ENCODE measurements at regions not wholly inside any gene's neighbourhood (a gene's known extent, or its start where the extent isn't known, plus 50 kb on each side); places are given as distances from the start of the nearest gene placed in this dataset.
"Not testable (repeated sequence)": the region's sequence is repeated elsewhere in the genome, so short reads cannot be mapped to it uniquely, and the experiment has no call there.

GRCh38 chr13:38086721-38087120, 217.1 kb upstream of the TRPC4 start:
- H3K9ac ChIP-seq (ENCODE audit: low read depth in 1 of 2, low read length in 2 of 2) = no peak overlapping the region
- H3K27ac ChIP-seq (ENCODE audit: low read depth in 2 of 2, low read length in 2 of 2) = no peak overlapping the region
- H3K27me3 ChIP-seq (ENCODE audit: control insufficient read depth in 2 of 2, insufficient read depth in 2 of 2, low read length in 2 of 2) = no peaks in the 10 kb centered on the region
- no peaks in the 10 kb centered on the region for H3K9me3 ChIP-seq (ENCODE audit: control insufficient read depth in 2 of 2, low read length in 2 of 2)
- H3K4me3 ChIP-seq (ENCODE audit: low read length in 2 of 2) = no peak overlapping the region
- H3K36me3 ChIP-seq (ENCODE audit: control insufficient read depth in 2 of 2, insufficient read depth in 2 of 2, low read length in 2 of 2) = no peaks in the 10 kb centered on the region
- H3K4me1 ChIP-seq (ENCODE audit: control insufficient read depth in 2 of 2, insufficient read depth in 2 of 2, low read length in 2 of 2) = no peaks in the 10 kb centered on the region

GRCh38 chr13:38086013-38086412, 216.4 kb upstream of the TRPC4 start:
- Histone ChIP-seq H3K36me3 (ENCODE audit: control insufficient read depth in 2 of 2, insufficient read depth in 2 of 2, low read length in 2 of 2) (no peaks in the 10 kb centered on the region), H3K27ac (ENCODE audit: low read depth in 2 of 2, low read length in 2 of 2) (no peak overlapping the region), H3K9ac (ENCODE audit: low read depth in 1 of 2, low read length in 2 of 2) (no peak overlapping the region), H3K4me3 (ENCODE audit: low read length in 2 of 2) (no peak overlapping the region), H3K4me1 (ENCODE audit: control insufficient read depth in 2 of 2, insufficient read depth in 2 of 2, low read length in 2 of 2) (no peaks in the 10 kb centered on the region), H3K27me3 (ENCODE audit: control insufficient read depth in 2 of 2, insufficient read depth in 2 of 2, low read length in 2 of 2) (no peaks in the 10 kb centered on the region), H3K9me3 (ENCODE audit: control insufficient read depth in 2 of 2, low read length in 2 of 2) (no peaks in the 10 kb centered on the region)

- no peaks in the 10 kb centered on the region for H3K27me3 ChIP-seq (ENCODE audit: control insufficient read depth in 2 of 2, insufficient read depth in 2 of 2, low read length in 2 of 2)
- no peak overlapping the region for H3K27ac ChIP-seq (ENCODE audit: low read depth in 2 of 2, low read length in 2 of 2)
- no peak overlapping the region for H3K4me3 ChIP-seq (ENCODE audit: low read length in 2 of 2)
- no peaks in the 10 kb centered on the region for H3K36me3 ChIP-seq (ENCODE audit: control insufficient read depth in 2 of 2, insufficient read depth in 2 of 2, low read length in 2 of 2)
- H3K4me1 ChIP-seq (ENCODE audit: control insufficient read depth in 2 of 2, insufficient read depth in 2 of 2, low read length in 2 of 2) = no peaks in the 10 kb centered on the region
- no peaks in the 10 kb centered on the region for H3K9me3 ChIP-seq (ENCODE audit: control insufficient read depth in 2 of 2, low read length in 2 of 2)
- H3K9ac ChIP-seq (ENCODE audit: low read depth in 1 of 2, low read length in 2 of 2) = no peak overlapping the region
Observed at GRCh38 chr13:38073931-38074330, 204.4 kb upstream of the TRPC4 start.

- no peaks in the 10 kb centered on the region for H3K36me3 ChIP-seq (ENCODE audit: control insufficient read depth in 2 of 2, insufficient read depth in 2 of 2, low read length in 2 of 2)
- no peak overlapping the region for H3K27ac ChIP-seq (ENCODE audit: low read depth in 2 of 2, low read length in 2 of 2)
- no peak overlapping the region for H3K9ac ChIP-seq (ENCODE audit: low read depth in 1 of 2, low read length in 2 of 2)
- no peak overlapping the region for H3K4me3 ChIP-seq (ENCODE audit: low read length in 2 of 2)
- H3K4me1 ChIP-seq (ENCODE audit: control insufficient read depth in 2 of 2, insufficient read depth in 2 of 2, low read length in 2 of 2) = no peaks in the 10 kb centered on the region
- H3K9me3 ChIP-seq (ENCODE audit: control insufficient read depth in 2 of 2, low read length in 2 of 2) = no peaks in the 10 kb centered on the region
- no peaks in the 10 kb centered on the region for H3K27me3 ChIP-seq (ENCODE audit: control insufficient read depth in 2 of 2, insufficient read depth in 2 of 2, low read length in 2 of 2)
Observed at GRCh38 chr13:38072696-38073095, 203.1 kb upstream of the TRPC4 start.

- not testable (repeated sequence) for H3K4me1 ChIP-seq (ENCODE audit: control insufficient read depth in 2 of 2, insufficient read depth in 2 of 2, low read length in 2 of 2); H3K9me3 ChIP-seq (ENCODE audit: control insufficient read depth in 2 of 2, low read length in 2 of 2); H3K27me3 ChIP-seq (ENCODE audit: control insufficient read depth in 2 of 2, insufficient read depth in 2 of 2, low read length in 2 of 2); H3K9ac ChIP-seq (ENCODE audit: low read depth in 1 of 2, low read length in 2 of 2); H3K27ac ChIP-seq (ENCODE audit: low read depth in 2 of 2, low read length in 2 of 2); H3K4me3 ChIP-seq (ENCODE audit: low read length in 2 of 2); H3K36me3 ChIP-seq (ENCODE audit: control insufficient read depth in 2 of 2, insufficient read depth in 2 of 2, low read length in 2 of 2)
Observed at GRCh38 chr13:38071340-38071739, 201.8 kb upstream of the TRPC4 start.

- H3K4me1 ChIP-seq (ENCODE audit: control insufficient read depth in 2 of 2, insufficient read depth in 2 of 2, low read length in 2 of 2) = no peaks in the 10 kb centered on the region
- H3K9ac ChIP-seq (ENCODE audit: low read depth in 1 of 2, low read length in 2 of 2) = no peak overlapping the region
- no peaks in the 10 kb centered on the region for H3K27me3 ChIP-seq (ENCODE audit: control insufficient read depth in 2 of 2, insufficient read depth in 2 of 2, low read length in 2 of 2)
- H3K9me3 ChIP-seq (ENCODE audit: control insufficient read depth in 2 of 2, low read length in 2 of 2) = no peaks in the 10 kb centered on the region
- H3K4me3 ChIP-seq (ENCODE audit: low read length in 2 of 2) = no peak overlapping the region
- no peak overlapping the region for H3K27ac ChIP-seq (ENCODE audit: low read depth in 2 of 2, low read length in 2 of 2)
- no peaks in the 10 kb centered on the region for H3K36me3 ChIP-seq (ENCODE audit: control insufficient read depth in 2 of 2, insufficient read depth in 2 of 2, low read length in 2 of 2)
Observed at GRCh38 chr13:38053896-38054295, 184.3 kb upstream of the TRPC4 start.

- Histone ChIP-seq H3K36me3 (ENCODE audit: control insufficient read depth in 2 of 2, insufficient read depth in 2 of 2, low read length in 2 of 2) (no peaks in the 10 kb centered on the region), H3K27me3 (ENCODE audit: control insufficient read depth in 2 of 2, insufficient read depth in 2 of 2, low read length in 2 of 2) (no peaks in the 10 kb centered on the region), H3K27ac (ENCODE audit: low read depth in 2 of 2, low read length in 2 of 2) (no peak overlapping the region), H3K9me3 (ENCODE audit: control insufficient read depth in 2 of 2, low read length in 2 of 2) (no peaks in the 10 kb centered on the region), H3K4me1 (ENCODE audit: control insufficient read depth in 2 of 2, insufficient read depth in 2 of 2, low read length in 2 of 2) (no peaks in the 10 kb centered on the region), H3K9ac (ENCODE audit: low read depth in 1 of 2, low read length in 2 of 2) (no peak overlapping the region), H3K4me3 (ENCODE audit: low read length in 2 of 2) (no peak overlapping the region)
Observed at GRCh38 chr13:38046049-38046376, 176.4 kb upstream of the TRPC4 start.

- Histone ChIP-seq H3K27ac (ENCODE audit: low read depth in 2 of 2, low read length in 2 of 2) (no peak overlapping the region), H3K9me3 (ENCODE audit: control insufficient read depth in 2 of 2, low read length in 2 of 2) (no peaks in the 10 kb centered on the region), H3K9ac (ENCODE audit: low read depth in 1 of 2, low read length in 2 of 2) (no peak overlapping the region), H3K27me3 (ENCODE audit: control insufficient read depth in 2 of 2, insufficient read depth in 2 of 2, low read length in 2 of 2) (no peaks in the 10 kb centered on the region), H3K4me1 (ENCODE audit: control insufficient read depth in 2 of 2, insufficient read depth in 2 of 2, low read length in 2 of 2) (no peaks in the 10 kb centered on the region), H3K4me3 (ENCODE audit: low read length in 2 of 2) (no peak overlapping the region), H3K36me3 (ENCODE audit: control insufficient read depth in 2 of 2, insufficient read depth in 2 of 2, low read length in 2 of 2) (no peaks in the 10 kb centered on the region)
Observed at GRCh38 chr13:38045278-38046048, 175.9 kb upstream of the TRPC4 start.

- Histone ChIP-seq H3K36me3 (ENCODE audit: control insufficient read depth in 2 of 2, insufficient read depth in 2 of 2, low read length in 2 of 2) (no peaks in the 10 kb centered on the region), H3K4me1 (ENCODE audit: control insufficient read depth in 2 of 2, insufficient read depth in 2 of 2, low read length in 2 of 2) (no peaks in the 10 kb centered on the region), H3K27ac (ENCODE audit: low read depth in 2 of 2, low read length in 2 of 2) (no peak overlapping the region), H3K9ac (ENCODE audit: low read depth in 1 of 2, low read length in 2 of 2) (no peak overlapping the region), H3K4me3 (ENCODE audit: low read length in 2 of 2) (no peak overlapping the region), H3K27me3 (ENCODE audit: control insufficient read depth in 2 of 2, insufficient read depth in 2 of 2, low read length in 2 of 2) (no peaks in the 10 kb centered on the region), H3K9me3 (ENCODE audit: control insufficient read depth in 2 of 2, low read length in 2 of 2) (no peaks in the 10 kb centered on the region)
Observed at GRCh38 chr13:38044067-38044466, 174.5 kb upstream of the TRPC4 start.

- H3K9me3 ChIP-seq (ENCODE audit: control insufficient read depth in 2 of 2, low read length in 2 of 2) = no peaks in the 10 kb centered on the region
- H3K4me3 ChIP-seq (ENCODE audit: low read length in 2 of 2) = no peak overlapping the region
- H3K4me1 ChIP-seq (ENCODE audit: control insufficient read depth in 2 of 2, insufficient read depth in 2 of 2, low read length in 2 of 2) = no peaks in the 10 kb centered on the region
- H3K27me3 ChIP-seq (ENCODE audit: control insufficient read depth in 2 of 2, insufficient read depth in 2 of 2, low read length in 2 of 2) = no peaks in the 10 kb centered on the region
- no peak overlapping the region for H3K9ac ChIP-seq (ENCODE audit: low read depth in 1 of 2, low read length in 2 of 2)
- no peaks in the 10 kb centered on the region for H3K36me3 ChIP-seq (ENCODE audit: control insufficient read depth in 2 of 2, insufficient read depth in 2 of 2, low read length in 2 of 2)
- H3K27ac ChIP-seq (ENCODE audit: low read depth in 2 of 2, low read length in 2 of 2) = no peak overlapping the region
Observed at GRCh38 chr13:38042771-38043170, 173.2 kb upstream of the TRPC4 start.

- H3K27me3 ChIP-seq (ENCODE audit: control insufficient read depth in 2 of 2, insufficient read depth in 2 of 2, low read length in 2 of 2) = no peaks in the 10 kb centered on the region
- no peaks in the 10 kb centered on the region for H3K4me1 ChIP-seq (ENCODE audit: control insufficient read depth in 2 of 2, insufficient read depth in 2 of 2, low read length in 2 of 2)
- no peak overlapping the region for H3K9ac ChIP-seq (ENCODE audit: low read depth in 1 of 2, low read length in 2 of 2)
- no peaks in the 10 kb centered on the region for H3K9me3 ChIP-seq (ENCODE audit: control insufficient read depth in 2 of 2, low read length in 2 of 2)
- no peak overlapping the region for H3K27ac ChIP-seq (ENCODE audit: low read depth in 2 of 2, low read length in 2 of 2)
- H3K4me3 ChIP-seq (ENCODE audit: low read length in 2 of 2) = no peak overlapping the region
- H3K36me3 ChIP-seq (ENCODE audit: control insufficient read depth in 2 of 2, insufficient read depth in 2 of 2, low read length in 2 of 2) = no peaks in the 10 kb centered on the region
Observed at GRCh38 chr13:38024431-38024830, 154.9 kb upstream of the TRPC4 start.

All from mucosa of rectum (tissue), 2 donors.